GDM1 (cell line): ENCODE measurements at regions not wholly inside any gene's neighbourhood (a gene's known extent, or its start where the extent isn't known, plus 50 kb on each side); places are given as distances from the start of the nearest gene placed in this dataset.
"Not testable (repeated sequence)": the region's sequence is repeated elsewhere in the genome, so short reads cannot be mapped to it uniquely, and the experiment has no call there.

Experiments
- DNase-seq: peaks from one replicate; lab custom pipeline; 2025; lab: John Stamatoyannopoulos, UW

DNA sequence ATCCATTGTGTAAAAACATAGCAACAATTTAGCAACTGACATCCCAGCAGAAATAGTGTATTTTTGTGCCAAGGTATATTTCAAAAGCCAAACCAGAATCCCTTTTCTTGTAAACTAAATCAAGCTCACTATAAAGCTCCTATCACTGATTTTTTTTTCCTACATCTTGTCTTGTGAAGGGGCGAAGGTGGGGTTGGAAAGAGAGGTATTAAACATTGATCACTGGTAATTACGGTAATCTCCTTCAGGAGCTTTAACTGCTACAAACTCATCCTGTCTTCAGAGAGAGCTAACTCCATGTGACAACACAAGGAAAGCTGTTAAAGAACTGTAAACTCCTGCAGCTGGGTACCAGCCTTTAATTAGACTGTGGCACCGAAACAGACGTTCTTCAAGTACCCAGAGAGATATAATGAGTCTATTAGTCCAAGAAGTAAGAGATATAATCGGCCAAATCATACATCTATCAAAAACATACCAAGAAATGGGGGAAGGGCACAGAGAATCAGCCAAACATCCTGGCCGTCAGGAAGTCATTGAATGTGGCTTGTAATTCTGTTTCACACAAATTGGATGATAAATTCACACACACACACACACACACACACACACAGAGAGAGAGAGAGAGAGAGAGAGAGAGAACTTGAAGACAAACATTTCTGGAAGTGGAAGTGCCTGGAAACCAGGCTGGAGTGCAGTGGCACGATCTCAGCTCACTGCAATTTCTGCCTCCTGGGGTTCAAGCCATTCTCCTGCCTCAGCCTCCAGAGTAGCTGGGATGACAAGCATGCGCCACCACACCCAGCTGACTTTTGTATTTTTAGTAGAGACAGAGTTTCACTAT, 111.9 kb upstream of the PPARGC1A start:
- no peak for DNase-seq

GRCh38 chr4:24000470-24000831, 110.6 kb upstream of the PPARGC1A start:
- no peak for DNase-seq

GRCh38 chr4:23999714-24000469, 110.0 kb upstream of the PPARGC1A start:
- DNase-seq = no peak

- DNase-seq = no peak
These were observed 103.5 kb upstream of the PPARGC1A start for GRCh38 chr4:23993373-23993772.

DNA sequence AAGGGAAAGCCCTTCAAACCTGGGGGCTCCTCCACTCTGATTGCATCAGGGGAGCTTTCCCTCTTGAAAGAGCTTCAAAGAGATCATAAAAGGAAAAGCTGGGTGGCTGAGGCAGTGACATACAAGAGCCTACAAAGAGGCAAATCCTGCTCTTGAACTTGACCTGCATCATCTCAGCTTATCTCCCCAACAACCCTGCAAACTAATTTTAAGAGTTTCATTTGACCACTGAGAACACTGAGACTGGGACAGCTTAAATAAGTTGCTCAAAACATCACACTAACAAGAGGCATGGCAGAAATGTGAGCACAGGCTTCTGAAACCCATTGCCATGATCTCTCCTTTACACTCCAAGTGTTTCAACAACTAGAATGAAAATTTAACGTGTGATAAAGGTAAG, 101.6 kb upstream of the PPARGC1A start:
- no peak for DNase-seq

DNA sequence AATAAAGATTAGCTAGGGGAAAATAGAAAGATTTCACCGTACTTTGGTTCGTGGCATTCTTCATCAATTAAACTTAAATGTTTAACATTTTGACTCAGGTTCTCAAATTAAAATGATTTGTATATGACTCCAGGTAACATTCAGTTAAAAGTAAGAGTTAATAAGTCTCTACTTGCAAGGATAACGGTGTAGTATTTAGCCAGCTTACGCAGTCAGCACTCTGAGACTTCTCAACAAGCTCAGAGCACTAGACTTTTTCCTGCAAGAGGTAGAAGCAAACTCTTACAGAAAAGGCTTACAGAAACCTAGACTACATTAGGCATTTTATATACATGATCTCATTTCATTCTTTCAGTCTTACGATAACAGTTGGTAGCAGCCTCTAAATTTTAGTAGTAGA, 96.4 kb upstream of the PPARGC1A start:
- DNase-seq = no peak

DNA sequence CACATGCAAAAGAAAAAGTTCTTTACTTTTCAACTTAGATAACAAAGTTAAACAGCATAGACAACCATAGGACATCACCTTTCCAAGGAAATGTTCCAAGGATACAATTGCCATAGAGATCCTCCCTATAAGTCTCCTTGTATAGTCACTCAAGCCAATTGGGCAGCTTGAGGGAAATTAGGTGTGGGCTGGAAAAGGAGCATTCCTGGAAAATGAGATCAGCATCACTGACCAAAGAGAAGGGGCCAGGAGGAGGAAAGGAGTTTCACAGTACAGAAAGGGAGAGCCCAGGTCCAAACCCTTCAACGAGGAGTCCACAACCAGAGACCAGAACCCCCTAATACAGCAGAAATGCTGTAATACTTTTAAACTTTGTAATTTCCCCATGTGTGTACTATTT, 91.5 kb upstream of the PPARGC1A start:
- DNase-seq = no peak

GRCh38 chr4:23979534-23979933, 89.7 kb upstream of the PPARGC1A start:
- no peak for DNase-seq

DNA sequence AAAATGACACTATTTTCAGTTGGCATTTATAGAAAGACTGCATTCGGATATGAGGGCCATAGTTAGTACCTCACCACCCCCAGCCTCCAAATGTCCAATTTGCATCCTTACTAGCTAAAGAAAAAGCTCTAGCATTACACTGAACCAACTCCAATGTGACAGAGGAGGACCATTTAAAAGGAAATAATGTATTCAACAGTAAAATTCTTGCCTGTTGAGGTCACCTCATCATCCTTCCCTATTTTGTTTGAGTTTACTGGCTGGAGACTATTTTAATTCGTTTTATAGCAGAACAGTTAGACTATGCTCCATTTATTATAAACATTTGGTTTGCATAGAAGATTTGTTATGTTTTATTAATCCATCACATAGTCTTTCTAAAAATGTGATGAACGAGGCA, 88.2 kb upstream of the PPARGC1A start:
- DNase-seq = no peak

- DNase-seq = no peak
These were observed 86.6 kb upstream of the PPARGC1A start for GRCh38 chr4:23976423-23976822.

DNA sequence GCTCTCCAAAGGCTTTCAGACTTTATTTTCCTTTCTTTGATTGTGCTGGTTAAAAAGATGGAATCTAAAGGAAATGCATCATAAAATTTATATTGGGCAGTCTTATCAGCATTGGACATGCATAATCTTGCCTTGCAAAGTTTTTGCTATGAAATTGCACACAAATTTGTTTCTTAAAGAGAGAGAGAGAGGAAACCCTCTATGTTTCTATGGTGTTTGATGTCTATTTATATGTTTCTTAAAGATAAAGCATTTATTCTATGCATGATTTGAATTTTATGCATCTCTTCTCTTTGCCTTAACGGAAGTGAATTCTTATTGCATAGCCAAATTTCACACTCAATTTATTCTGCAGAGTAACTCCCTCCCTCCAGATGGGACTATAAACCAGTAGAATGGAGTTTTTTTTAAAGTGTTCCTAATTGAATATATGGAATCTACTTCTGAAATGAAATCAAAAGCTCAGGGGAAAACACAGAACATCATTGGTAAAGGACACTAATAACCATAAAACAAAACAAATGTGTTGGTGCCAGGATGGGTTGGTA, 83.5 kb upstream of the PPARGC1A start:
- DNase-seq = no peak

GRCh38 chr4:23972805-23973204, 83.0 kb upstream of the PPARGC1A start:
- no peak for DNase-seq

DNA sequence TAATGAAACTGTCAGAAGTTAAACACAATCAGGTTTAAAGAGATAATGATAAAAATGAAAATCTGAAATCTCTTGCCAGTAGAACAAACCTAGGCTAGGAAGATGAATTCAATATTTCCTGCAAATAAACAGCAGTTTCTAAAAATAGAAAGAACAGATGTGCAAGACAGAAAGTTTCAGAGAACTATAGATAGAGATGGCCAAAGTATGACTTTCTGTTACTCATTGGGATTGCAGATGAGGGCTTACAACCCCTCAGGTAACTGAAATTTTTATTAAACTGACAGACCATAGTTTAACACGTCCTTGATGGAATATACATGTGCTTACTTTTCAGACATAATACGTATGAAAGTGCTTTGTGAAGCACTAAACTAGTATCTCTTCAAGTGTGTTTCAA, 82.3 kb upstream of the PPARGC1A start:
- DNase-seq = no peak

DNA sequence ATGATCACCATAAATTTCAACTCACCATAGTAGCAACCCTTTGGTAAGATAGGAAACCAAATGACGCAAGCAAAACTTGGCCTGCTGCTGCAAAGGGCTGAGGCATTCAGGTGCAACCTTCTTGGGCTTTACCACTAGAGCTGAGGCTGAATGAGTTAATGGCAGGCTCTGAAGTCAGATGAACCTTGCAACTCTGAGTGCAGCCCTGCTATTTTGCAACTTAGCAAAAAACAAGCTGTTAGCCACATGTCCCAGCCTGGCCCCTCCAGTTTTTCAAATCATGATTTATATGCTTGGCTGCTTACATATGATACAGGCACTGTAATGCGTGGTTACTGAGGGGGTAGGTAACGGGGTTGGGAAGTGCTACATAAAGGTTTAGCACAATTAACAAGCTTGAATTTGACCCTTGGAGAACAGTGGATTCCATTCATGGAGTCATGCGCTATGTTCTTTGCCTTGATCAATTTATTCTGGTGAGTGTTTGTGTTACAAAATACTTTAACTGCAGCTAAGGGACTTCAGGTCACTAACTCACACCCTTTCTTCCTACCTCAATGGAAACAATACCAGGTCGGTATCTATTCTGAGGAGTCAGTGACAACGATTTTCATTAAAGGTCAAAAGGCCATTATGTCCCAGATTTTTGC, 80.5 kb upstream of the PPARGC1A start:
- no peak for DNase-seq

DNA sequence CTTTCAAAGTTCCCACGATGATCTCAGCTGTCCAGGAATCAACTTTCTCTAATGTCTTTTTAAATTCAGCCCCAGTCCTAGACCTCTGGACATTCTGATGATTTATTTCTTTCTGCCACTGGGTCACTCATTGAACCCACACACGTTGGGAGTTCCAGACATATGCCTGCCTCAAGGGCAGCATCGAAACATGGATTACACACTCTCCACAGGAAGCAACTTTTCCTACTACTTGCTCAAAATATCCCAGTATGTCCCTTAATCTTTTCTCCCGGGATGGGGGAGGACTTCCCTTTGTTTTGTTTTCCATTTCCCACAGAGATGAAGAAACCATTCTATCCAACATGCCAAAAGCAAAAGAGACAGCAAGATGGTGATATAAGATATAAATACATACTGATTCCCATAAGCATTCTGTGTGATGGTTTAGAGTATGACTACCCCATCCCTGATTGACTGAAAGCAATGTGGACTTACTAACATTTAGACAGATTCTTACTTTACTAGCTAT, 79.8 kb upstream of the PPARGC1A start:
- no peak for DNase-seq

DNA sequence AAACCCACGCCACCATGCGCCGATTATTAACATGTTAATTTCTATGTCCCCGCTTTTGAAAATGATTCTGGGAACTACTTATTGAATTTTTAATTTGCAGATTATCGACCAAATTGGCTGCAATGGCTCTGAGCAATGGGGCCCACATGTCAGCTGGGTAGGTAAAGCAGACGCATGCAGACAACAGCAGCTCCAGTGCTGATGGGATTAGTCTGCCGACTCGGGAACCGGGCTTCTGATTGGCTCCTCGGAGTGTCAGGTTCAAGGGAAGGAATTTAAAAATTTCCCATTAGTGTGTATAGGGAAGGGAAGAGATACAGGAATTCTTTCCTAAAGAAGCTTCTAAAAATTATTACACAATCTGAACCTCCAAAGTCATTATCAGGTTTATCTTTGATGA, 77.4 kb upstream of the PPARGC1A start:
- no peak for DNase-seq

GRCh38 chr4:23966725-23967124, 76.9 kb upstream of the PPARGC1A start:
- no peak for DNase-seq

DNA sequence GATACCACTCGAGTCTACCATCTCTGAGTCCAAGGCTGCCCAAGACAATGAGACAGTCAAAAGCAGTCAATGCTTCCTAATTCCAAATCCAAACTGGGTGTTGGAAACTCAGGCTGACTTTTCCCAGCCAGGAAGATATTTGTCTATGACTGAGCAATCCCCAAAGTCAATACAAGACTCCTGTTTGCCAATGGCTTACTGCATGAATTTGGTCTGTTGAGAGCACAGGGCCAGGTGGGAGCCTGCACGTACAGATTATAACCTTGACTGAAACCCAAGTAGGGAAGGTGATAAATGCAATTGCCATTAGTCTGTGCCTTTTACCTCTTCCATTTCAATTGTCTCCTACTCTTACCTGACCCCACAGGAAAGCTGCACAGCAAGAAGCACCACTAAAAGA, 72.6 kb upstream of the PPARGC1A start:
- no peak for DNase-seq

- DNase-seq = not testable (repeated sequence)
These were observed 71.5 kb upstream of the PPARGC1A start for GRCh38 chr4:23961395-23961794.

DNA sequence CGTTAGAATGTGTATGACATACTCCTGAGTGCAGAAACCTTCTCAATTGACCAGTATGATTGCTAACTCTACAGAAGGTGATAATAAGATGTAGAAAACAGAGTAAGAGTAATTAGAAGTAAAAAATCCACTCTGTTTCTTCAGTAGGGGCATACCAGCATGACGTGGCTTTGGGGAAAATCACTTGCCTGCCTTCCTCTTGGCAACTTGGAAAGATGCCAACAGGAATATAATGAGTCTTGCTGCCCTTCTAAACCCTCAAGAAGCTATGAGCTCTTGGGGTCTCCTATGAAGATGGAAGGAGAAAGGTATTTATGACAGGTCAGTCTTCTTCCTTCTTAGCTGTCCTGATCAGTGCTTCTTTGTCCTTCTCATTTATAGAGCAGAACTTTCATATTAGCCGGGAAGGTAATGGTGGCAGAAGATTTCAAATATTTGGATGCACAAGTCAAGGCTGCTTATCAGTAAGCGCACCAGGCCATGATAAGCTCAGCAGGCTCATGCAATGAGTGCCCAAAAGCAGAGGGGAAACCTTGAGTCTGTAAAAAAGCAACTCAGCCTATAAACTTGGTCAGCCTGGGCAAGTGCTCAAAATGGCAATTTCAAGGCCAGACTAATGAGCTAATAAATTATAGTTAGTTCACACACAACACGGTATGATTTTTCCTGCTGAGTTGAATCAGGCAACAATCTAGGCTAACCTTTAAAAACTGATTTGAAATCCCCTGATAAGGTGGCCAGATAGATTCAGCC, 69.7 kb upstream of the PPARGC1A start:
- no peak for DNase-seq

GRCh38 chr4:23958749-23959148, 68.9 kb upstream of the PPARGC1A start:
- no peak for DNase-seq

- DNase-seq = no peak
These were observed 67.6 kb upstream of the PPARGC1A start for GRCh38 chr4:23957465-23957864.
